ENCODE measurements at regions not wholly inside any gene's neighbourhood (a gene's known extent, or its start where the extent isn't known, plus 50 kb on each side); places are given as distances from the start of the nearest gene placed in this dataset.

DNA sequence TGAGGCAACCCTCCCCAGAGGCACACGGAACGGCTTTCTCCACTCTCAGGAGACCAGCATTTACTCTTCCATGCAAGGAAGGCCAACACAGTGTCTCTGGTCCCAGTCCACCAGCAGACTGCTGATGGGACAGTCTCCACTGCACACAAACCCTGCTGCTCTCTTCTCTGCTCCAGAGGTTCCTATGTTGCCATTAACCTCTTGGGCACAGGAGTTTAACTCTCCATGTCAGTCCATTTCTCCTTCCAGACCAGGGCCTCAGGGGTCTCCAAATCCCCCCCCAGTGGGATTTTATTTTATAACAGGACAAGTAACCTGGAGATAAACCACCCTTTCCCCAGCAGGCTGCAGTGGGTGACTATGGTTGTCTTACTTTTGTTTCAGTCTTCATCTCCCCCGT is 452.5 kb downstream of the GADD45G start (continued):
- no peak for TF ChIP-seq MXI1 (IDR thresholded peaks at IDR 0.05; ENCODE audit: low read depth, low read length)

DNA sequence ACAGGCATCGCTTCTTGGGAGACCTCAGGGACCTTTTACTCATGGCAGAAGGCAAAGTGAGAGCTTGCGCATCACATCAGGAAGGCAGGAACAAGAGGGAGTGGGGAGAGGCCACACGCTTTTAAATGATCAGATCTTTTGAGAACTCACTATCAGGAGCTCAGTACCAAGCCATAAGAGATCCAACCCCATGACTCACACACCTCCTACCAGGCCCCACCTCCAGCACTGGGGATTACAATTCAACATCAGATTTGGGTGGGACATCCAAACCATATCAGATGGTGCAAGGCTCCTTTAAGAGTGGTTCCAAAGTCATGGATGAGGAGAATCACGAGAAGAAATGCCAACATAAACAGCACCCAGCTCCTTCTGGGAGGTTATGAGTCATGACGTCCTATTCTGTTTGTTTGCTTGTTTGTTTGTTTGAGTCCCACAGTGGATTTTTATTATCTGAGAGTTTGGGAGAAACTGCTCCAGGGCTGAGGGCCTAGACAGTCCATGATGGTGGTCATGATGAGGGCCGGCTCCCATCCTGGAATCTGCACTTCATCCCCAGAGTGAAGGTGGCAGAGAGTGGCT is 453.5 kb downstream of the GADD45G start:
- WGBS (ENCODE audit: low lambda C conversion rate): 51% methylated on average over 6 of the region's 6 CpGs
- ChIA-PET POLR2A (no interaction called here), CTCF (interaction anchor here (1.2 to 1.5 kb wide), 2 partner anchors 40 to 460 kb away, joined by 3 read pairs; no protein-coding TSS in a partner anchor)

DNA sequence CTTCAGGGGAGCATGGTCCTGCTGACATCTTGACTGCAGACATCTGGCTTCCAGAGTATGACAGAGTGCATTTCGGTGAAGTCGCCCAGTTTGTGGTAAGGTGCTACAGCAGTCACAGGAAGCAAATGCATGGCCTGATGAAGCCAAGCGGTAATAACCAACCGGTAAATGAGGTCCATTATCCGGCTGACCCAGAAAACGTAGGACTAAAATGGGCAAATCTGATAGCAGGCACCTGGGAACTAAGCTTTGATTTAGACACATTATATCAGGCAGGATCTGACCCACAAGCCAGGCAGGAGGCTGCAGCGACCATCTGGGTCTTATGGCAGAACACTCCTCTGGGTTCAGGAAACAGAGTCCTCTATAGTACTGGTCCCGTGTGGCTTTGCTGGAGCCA is 454.6 kb downstream of the GADD45G start:
- Histone ChIP-seq H3K4me1 (ENCODE audit: control insufficient read depth in 1 of 2, insufficient read depth in 2 of 2, low read depth in 1 of 2, low read length in 1 of 2) (no peaks in the 10 kb centered on the region), H3K9ac (no peak overlapping the region), H3K9me2 (no peaks in the 10 kb centered on the region), H3K4me3 (ENCODE audit: low read depth in 2 of 2, low read length in 1 of 2) (no peak overlapping the region), H3K4me2 (no peak overlapping the region), H3K27ac (ENCODE audit: low read depth in 2 of 2, low read length in 1 of 2) (no peak overlapping the region), H2AFZ (ENCODE audit: low read depth) (no peak overlapping the region), H4K20me1 (ENCODE audit: insufficient read depth) (no peaks in the 10 kb centered on the region), H3K9me3 (no peaks in the 10 kb centered on the region), H3F3A (replicated peaks; ENCODE audit: insufficient read depth) (no peaks in the 10 kb centered on the region), H3K27me3 (ENCODE audit: insufficient read depth) (no peaks in the 10 kb centered on the region), H3K36me3 (replicated peaks in 1 of 2; ENCODE audit: control insufficient read depth in 1 of 2, insufficient read depth in 2 of 2, low read length in 1 of 2) (no peaks in the 10 kb centered on the region), H3K79me2 (ENCODE audit: insufficient read depth) (no peaks in the 10 kb centered on the region)
- 66% methylated on average over 8 of the region's 8 CpGs for WGBS (ENCODE audit: low lambda C conversion rate)
- CTCF ChIA-PET: no interaction called here
- POLR2A ChIA-PET: no interaction called here
- DNase-seq: no peak
- TF ChIP-seq NFIC (IDR thresholded peaks at IDR 0.05; ENCODE audit: borderline replicate concordance) (no peak), SMC3 (IDR thresholded peaks at IDR 0.05; ENCODE audit: low read depth, low read length) (no peak), MXI1 (IDR thresholded peaks at IDR 0.05; ENCODE audit: low read depth, low read length) (no peak), GATA2 (CRISPR knock-in tag; IDR thresholded peaks at IDR 0.05) (no peak), CHD2 (IDR thresholded peaks at IDR 0.05; ENCODE audit: low read length, partially characterized antibody) (no peak), JUND (IDR thresholded peaks at IDR 0.05) (no peak), EZH2phosphoT487 (IDR thresholded peaks at IDR 0.05; ENCODE audit: borderline replicate concordance, low read depth) (no peak), GABPA (IDR thresholded peaks at IDR 0.05; ENCODE audit: low read depth) (no peak), FOXM1 (IDR thresholded peaks at IDR 0.05; ENCODE audit: low read depth) (no peak), RAD21 (IDR thresholded peaks at IDR 0.05; ENCODE audit: low read length) (no peak), TAF1 (IDR thresholded peaks at IDR 0.05; ENCODE audit: borderline replicate concordance, low read depth, low read length) (no peak), ELF1 (IDR thresholded peaks at IDR 0.05) (no peak), POLR2AphosphoS5 (IDR thresholded peaks at IDR 0.05; ENCODE audit: low read depth, low read length) (no peak), TEAD4 (IDR thresholded peaks at IDR 0.05; ENCODE audit: borderline replicate concordance, insufficient read depth) (no peak)
- TF ChIP-seq, protein P1, sequence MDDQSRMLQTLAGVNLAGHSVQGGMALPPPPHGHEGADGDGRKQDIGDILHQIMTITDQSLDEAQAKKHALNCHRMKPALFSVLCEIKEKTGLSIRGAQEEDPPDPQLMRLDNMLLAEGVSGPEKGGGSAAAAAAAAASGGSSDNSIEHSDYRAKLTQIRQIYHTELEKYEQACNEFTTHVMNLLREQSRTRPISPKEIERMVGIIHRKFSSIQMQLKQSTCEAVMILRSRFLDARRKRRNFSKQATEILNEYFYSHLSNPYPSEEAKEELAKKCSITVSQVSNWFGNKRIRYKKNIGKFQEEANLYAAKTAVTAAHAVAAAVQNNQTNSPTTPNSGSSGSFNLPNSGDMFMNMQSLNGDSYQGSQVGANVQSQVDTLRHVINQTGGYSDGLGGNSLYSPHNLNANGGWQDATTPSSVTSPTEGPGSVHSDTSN (IDR thresholded peaks at IDR 0.05): no peak
- TF ChIP-seq, protein P2, sequence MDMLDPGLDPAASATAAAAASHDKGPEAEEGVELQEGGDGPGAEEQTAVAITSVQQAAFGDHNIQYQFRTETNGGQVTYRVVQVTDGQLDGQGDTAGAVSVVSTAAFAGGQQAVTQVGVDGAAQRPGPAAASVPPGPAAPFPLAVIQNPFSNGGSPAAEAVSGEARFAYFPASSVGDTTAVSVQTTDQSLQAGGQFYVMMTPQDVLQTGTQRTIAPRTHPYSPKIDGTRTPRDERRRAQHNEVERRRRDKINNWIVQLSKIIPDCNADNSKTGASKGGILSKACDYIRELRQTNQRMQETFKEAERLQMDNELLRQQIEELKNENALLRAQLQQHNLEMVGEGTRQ (IDR thresholded peaks at IDR 0.05; ENCODE audit: borderline replicate concordance, low read depth, low read length): no peak
- TF ChIP-seq, protein P3, sequence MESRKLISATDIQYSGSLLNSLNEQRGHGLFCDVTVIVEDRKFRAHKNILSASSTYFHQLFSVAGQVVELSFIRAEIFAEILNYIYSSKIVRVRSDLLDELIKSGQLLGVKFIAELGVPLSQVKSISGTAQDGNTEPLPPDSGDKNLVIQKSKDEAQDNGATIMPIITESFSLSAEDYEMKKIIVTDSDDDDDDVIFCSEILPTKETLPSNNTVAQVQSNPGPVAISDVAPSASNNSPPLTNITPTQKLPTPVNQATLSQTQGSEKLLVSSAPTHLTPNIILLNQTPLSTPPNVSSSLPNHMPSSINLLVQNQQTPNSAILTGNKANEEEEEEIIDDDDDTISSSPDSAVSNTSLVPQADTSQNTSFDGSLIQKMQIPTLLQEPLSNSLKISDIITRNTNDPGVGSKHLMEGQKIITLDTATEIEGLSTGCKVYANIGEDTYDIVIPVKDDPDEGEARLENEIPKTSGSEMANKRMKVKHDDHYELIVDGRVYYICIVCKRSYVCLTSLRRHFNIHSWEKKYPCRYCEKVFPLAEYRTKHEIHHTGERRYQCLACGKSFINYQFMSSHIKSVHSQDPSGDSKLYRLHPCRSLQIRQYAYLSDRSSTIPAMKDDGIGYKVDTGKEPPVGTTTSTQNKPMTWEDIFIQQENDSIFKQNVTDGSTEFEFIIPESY (IDR thresholded peaks at IDR 0.05; ENCODE audit: borderline replicate concordance, low read depth): no peak
- TF ChIP-seq, protein P4, sequence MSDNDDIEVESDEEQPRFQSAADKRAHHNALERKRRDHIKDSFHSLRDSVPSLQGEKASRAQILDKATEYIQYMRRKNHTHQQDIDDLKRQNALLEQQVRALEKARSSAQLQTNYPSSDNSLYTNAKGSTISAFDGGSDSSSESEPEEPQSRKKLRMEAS (IDR thresholded peaks at IDR 0.05; ENCODE audit: low read depth): no peak

More for the DNA sequence above, 453.5 kb downstream of the GADD45G start:
- Histone ChIP-seq H3K4me2 (no peak overlapping the region), H3K27me3 (ENCODE audit: insufficient read depth) (no peaks in the 10 kb centered on the region), H3K9ac (no peak overlapping the region), H3K9me2 (no peaks in the 10 kb centered on the region), H3K27ac (ENCODE audit: low read depth in 2 of 2, low read length in 1 of 2) (no peak overlapping the region), H3F3A (replicated peaks; ENCODE audit: insufficient read depth) (no peaks in the 10 kb centered on the region), H4K20me1 (ENCODE audit: insufficient read depth) (no peaks in the 10 kb centered on the region), H3K79me2 (ENCODE audit: insufficient read depth) (no peaks in the 10 kb centered on the region), H3K36me3 (replicated peaks in 1 of 2; ENCODE audit: control insufficient read depth in 1 of 2, insufficient read depth in 2 of 2, low read length in 1 of 2) (no peaks in the 10 kb centered on the region), H3K9me3 (no peaks in the 10 kb centered on the region), H2AFZ (ENCODE audit: low read depth) (no peak overlapping the region), H3K4me3 (ENCODE audit: low read depth in 2 of 2, low read length in 1 of 2) (no peak overlapping the region), H3K4me1 (ENCODE audit: control insufficient read depth in 1 of 2, insufficient read depth in 2 of 2, low read depth in 1 of 2, low read length in 1 of 2) (no peaks in the 10 kb centered on the region)
- DNase-seq: no peak
- TF ChIP-seq, protein P3 (IDR thresholded peaks at IDR 0.05; ENCODE audit: borderline replicate concordance, low read depth): no peak

All from SK-N-SH (cell line).